NCI-H1930 (cell line): ENCODE measurements at regions not wholly inside any gene's neighbourhood (a gene's known extent, or its start where the extent isn't known, plus 50 kb on each side); places are given as distances from the start of the nearest gene placed in this dataset.

Source experiments
- DNase-seq, 2 experiments: peaks; one replicate each; lab custom pipeline; 2025; lab: John Stamatoyannopoulos, UW

DNA sequence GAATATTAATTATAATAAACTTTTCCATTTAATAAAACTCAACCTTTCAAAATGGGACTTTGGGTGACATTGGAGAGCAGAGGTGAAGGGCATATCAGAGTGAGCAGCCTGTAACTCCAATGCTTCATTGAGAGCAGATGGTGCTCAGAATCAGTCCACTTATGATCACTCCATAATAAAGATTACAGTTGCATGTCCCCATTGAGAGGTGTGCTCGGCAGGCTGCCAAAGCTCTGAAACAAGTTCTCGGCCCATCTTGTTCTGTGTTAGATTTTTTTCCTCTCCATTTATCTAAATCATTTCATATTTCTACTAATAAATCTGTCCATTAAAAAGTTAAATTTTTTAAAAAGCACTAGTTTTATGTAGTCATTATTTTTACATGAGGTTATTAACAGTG is 1786.4 kb upstream of the WWC1 start:
- DNase-seq: no peak

DNA sequence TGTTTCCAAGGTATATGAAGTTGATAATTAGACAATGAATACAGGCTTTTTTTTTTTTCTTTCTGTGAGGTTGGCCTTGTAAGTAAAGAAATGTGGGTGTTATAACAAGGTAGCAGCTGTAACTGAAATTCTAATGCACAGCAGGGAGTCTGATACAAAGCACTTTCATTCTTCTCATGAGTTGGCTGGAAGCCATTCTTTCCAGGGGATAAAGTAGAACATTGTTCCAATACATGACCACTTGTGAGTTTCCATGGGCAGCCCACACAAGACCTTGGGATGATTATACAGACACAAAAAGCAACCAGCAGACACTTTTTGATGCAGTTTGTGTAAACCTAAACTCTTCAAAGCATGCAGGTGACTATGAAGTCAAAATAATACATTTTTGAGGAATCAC is 1785.9 kb upstream of the WWC1 start:
- DNase-seq: no peak

DNA sequence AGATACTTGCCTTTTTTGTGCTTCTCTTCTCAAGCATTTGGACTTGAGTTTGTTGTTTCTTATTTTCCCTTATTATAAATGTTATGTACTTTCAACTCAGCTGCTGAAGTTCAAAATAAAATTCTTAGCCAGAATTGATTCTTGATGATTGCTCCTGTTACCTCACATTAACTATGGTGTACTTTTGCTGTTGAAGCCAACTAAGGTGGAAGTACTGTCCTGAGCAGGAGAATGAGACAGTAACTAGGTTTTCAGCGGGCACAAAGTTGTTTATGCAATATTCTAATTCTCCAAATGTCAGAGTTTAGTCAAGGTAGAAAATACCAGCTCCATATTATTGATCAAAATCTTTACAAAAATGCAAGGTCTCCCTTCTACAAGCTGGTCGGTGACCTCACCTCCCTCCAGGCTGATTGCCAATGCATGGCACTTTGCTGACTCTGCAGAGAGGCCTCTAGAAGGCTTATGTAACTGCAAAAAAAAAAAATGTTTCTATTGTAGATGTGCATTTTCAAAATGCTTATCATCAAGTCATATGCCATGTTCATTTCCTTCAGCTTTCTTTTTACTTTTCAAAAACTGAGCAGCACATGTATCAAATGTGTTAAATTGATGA is 1783.5 kb upstream of the WWC1 start:
- no peak for DNase-seq

DNA sequence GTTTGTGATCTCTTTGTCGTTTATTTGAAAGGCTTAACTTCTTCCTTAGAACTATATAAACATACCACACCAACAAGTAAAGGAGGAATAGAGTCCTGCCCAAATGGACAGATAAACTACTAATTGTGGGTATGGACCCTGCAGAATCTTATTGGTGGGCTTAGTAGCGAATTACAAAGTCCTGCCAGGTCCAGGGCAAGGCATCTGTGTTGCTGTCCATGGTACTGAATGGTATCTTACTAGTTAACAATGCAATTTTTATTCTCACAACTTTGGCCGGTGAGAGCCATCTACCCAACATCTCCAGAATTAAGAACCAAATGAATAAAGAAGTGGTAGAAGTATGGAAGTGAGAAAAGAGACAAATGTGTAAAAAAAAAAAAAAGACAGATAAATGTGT is 1782.4 kb upstream of the WWC1 start:
- DNase-seq: no peak

DNA sequence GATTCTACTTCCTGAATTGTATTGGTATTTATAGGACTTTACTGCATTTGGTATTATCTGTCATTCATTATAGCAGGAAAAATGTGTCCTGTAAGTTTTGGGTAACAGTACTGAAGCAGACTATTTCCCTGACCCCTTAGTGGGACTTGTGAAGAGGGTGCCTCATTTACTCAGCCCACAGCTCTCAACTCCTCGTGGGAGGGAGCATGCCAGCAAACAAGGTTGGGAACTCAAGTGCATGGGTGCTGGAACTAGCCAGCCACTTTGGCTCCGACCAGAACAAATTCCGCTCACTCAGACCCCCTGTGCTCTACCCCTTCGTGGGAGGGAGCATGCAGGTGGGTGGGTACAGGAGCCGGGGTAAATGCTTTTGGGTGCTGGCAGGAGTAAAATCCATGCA is 1773.5 kb upstream of the WWC1 start:
- no peak for DNase-seq

DNA sequence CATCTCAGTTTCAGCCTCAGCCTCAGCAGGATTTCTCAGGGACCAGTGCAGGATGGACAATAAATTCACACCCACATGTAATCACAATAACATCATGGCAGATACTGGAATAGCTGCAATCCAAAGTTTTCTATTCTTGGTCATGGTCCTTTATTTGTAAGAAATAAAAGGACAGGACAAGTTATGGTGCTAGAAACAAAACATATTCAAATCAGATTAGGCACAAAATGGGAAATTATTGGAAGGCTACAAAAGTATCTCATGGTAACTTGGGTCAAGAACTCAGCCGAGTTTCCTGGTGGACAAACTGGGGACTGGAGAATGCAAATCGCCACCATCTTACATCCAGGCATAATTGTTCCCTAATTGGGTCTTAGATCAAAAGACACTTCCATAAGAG is 1768.2 kb upstream of the WWC1 start:
- no peak for DNase-seq

DNA sequence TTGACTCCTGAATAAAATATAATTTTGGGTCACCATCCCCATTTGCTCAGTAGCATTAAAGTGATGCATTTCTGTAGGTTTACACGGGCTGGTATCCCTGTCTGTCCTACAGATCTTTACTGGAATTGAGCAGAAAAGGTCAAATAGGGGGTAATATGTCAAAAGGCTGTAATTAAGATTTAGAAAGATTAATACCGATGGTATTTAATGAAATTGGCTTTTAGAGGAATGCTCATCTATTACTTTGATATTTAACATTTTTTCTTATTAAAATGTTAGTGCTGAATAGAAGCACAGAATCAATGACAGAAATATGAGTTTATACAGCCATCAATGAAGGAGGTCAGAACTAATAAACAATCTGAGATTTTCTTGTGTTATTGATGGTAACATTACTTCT is 1762.2 kb upstream of the WWC1 start:
- DNase-seq: no peak

DNA sequence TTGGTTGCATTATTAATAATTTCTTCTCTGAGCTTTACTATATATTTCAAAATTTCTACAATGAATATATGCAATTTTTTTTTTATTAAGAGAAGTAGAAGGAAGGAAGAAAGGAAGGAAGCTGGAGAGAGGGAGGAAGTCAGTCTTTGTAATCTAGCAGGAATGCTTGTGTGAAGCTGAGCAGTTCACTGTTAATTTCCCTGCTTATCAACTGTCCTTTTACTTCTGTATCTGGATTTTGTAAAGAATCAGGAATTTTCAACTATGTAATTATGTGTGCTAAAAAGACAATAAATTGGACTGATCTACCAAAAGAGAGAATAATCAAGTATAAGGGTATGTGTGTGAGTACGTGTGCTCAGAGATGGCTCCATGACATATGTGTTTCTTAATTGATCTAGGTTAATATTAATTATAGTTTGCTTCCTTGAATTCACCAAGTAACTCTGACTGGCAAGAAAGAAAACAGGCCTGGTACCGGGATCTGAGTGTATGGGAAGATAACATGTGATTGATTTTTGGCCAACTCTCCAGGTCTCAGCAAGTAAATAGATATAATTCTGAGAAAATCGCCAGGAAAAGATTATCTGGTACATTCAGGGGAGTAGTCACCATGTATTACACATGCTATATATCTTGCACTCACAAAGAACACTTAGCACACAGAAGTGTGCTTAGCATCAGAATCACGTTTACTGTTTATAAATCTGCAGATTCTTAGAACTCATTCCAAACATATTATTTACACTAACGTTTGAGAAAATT is 1758.8 kb upstream of the WWC1 start:
- no peak for DNase-seq

DNA sequence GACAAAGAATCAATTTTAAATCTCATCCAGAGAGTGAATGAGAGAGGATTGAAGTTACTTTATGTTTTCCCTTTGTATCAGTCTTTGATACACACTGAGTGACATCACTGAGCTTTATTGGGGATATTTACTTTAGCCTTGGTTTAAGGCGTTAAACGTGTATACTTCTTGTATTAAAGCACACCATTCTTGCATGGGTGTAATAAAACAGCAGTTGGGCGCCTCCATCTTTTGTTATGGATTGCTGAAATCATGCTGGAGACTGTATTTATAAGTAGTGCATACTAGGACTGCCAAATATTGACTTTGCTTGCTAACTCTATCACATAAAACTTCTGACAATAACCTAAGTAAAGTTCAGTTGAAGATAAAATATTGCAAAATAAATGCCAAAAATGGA is 1755.8 kb upstream of the WWC1 start:
- peak; percentile 48 to 74 for DNase-seq

DNA sequence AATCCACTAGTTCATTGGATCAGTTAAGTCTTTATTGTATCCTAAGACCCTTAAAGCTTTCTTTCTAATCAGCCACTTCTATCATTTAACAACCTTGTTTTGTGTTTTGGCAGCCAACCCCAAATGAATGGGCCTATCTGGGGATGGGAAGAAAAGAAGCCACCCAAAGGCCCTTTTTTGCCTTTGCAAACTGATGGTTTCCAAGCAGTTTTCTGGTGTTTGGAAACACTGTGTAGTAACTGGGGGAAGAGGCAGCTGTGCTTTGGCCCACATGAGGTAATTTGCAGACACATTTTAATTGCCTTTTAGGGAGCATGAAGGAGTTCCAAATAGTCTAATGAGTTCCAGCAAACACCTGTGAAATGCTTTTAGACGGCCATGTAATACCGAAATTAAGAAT is 1751.3 kb upstream of the WWC1 start:
- DNase-seq: no peak

DNA sequence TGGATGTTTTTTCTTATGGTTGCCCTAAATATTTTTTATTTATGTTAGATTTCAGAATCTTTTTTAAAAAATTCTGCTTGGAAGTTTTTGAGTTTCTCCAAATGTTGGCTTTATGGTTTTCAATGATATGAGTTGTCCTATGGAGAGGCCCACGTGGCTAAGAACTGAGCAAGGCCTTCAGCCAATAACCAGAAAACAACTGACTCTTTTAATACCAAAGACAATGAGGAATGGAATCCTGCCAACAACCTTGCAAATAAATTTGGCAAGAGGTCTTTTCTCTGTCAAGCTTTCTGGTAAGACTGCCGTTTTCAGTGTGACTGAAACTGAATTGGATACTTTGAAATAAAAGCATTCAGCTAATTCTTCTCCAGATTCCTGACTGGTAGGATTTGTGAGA is 1740.1 kb upstream of the WWC1 start:
- DNase-seq: no peak

DNA sequence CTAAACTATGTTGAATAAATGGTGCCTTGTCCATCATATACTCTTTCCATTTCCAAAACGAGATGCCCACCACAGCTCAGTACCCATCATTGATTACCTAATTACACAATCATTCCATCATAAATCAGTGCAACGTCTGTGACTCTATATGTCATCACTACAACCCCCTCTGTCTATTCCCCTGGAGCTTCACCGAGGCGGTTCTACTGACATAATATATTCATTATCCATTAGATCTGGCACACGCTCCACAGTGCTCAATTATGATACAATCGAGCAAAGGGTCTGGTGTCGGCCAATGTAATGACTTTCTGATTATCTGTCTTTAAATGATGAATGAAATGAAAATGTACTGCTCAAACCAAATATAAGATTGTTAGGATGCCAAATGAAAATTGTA is 1737.7 kb upstream of the WWC1 start:
- peak; percentile 52 to 54 for DNase-seq

DNA sequence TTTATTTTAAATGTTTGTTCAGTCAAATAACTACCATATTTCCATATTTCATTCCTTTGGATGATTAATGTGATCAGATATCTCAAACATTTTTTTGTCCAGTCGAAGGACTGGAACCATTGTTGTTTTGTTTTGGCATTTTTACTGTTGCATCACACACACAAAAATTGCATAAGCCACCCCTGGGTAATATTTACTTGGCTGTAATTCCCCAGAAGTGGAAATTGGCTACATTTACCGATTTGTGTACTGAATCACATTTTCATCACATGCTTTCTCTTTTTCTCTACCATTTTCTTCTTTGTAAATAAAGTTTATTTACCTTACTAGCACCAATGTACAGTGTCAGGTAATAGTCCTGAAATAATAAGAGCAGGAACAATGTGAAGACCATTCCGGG is 1729.7 kb upstream of the WWC1 start:
- DNase-seq: no peak

DNA sequence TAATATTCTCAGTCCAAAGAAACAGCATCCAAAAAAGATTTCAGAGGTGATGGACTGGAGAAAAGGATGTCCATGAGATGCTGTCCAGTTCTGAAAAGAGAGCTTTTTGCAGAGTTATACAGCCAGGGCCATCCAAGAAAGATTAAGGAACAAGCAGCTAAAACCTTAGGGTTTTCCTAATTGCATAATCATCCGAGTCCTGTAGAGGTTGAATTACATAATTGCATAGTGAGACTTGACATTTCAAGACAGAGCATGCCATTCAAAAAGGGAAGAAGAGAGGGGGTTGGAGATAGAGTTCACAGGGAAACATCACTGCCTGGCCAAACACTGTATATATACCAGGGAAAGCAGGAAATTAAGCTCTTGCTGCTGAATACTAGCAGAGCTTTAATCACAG is 1729.2 kb upstream of the WWC1 start:
- no peak for DNase-seq

DNA sequence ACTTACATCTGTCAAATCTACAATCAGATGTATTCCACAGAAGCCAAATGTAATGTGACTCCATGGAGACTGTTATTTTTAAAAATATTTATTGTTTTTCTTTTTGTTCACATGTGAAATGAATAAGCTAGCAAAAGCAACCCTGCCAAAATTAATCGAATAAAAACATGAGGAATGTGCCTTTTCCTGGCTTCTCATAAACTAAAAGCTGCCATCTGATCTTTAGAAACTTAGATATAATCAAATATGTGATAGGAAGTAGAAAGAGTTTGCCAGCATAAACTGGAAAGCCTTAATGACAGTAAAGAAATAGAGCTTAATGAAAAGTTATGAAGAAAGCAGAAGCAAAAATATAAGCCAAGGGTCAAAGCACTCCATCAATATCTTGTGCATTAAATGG is 1724.7 kb upstream of the WWC1 start:
- no peak for DNase-seq

DNA sequence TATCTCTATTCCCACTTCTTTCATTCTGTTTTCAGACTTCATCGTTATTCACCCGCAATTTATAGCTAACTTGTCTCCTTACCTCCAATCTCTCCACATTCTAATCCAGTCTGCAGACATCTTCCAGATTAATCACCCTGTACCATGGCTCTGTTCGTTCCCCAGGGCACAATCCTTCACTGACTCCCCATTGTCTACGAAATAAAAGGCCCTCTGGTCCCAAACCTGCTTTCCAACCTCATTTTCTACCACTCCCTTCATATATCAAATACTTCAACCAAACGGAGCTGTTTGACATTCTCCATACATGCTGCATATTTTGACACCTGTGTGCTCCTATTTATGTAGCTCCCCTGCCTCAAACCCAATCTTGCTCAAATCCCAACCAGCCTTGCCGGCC is 1720.6 kb upstream of the WWC1 start:
- DNase-seq: no peak

DNA sequence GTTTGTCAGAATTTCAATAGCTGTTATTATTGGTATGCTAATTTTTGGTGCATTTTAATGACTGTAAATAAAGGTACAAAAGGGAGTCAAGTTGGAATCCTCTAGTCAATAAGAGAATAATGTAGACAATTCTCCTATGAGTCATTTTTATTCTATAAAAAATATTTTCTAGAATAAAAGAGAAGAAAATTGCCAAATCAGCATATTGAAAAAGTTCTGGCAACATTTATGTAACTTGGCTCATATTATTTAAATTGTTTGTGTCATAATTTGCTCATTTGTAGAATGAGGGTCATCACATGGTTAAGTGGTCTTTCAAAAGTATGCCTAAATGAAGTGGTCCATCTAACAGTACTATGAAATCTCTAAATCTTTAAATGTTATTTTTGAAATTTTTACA is 1719.8 kb upstream of the WWC1 start:
- DNase-seq: no peak

DNA sequence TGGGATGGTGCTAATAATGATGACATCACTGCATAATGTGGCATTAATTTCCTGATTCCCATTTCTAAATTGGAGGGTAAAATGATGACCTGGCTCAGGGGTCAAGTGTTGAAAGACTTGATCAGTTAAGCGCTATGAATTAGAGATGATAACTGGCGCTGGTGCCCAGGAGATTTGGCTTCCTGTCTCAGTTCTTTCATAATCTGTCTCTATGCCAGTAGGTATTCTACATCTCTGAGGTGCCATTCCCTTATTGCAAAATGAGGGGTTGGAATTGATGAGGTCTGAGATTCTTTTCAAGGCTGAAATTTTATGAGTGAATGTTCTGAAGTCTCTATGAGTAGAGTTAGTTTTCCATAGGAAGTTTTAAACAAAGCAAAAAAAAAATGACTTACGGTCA is 1715.1 kb upstream of the WWC1 start:
- no peak for DNase-seq

DNA sequence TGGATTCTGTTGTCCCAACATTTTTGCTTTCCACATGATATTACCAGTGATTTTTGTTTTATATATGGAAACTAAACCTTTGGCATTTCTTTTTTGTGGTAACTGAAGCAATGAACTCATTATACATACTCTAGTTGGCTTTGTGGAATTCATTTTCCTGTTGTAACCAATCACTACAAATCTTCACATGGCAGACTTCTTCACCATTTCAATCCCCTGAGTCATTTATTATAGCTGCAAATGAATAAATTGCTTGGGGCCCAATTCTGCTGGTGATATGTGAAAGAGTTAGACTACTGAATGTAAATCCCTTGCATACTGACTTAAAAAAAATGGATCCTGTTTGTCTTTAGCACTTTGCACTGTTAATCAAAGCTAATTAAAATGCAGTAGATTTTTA is 1709.6 kb upstream of the WWC1 start:
- no peak for DNase-seq

DNA sequence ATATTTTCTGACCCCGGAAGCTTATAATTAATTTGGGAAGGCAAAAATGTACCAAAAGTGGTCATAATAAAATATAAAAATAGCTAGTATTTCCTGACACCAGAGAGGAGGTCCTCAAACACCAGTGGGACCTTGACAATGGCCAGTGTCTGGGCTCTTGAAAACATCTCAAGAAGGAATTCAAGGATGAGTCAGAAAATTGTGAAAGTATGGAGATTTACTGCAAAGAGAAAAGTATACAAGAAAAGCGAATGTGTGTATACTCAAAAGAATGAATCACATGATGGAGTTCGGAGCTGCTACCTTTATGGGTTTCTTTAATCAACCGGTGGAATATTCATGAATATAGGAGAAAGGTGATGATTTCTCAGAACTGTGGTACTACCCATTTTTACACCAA is 1709.0 kb upstream of the WWC1 start:
- DNase-seq: no peak

DNA sequence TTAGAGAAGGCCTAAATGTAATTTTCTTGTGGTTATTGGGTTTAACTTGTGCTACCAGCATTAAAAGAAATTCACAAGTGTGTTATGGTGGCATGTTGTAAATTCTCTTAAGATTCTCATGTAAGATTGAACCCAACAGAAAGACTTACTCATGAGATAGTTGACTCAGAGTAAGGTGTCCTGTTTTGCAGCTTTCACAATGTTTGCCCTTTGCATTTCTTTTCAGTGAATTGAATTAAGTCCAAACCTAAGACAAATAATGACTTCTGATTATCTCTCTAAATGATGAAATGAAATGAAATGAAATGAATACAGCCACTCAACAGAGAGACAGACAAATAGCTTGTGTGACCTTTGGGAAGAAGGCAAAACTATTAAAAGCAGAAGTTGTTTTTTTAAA is 1696.9 kb upstream of the WWC1 start:
- DNase-seq: no peak

DNA sequence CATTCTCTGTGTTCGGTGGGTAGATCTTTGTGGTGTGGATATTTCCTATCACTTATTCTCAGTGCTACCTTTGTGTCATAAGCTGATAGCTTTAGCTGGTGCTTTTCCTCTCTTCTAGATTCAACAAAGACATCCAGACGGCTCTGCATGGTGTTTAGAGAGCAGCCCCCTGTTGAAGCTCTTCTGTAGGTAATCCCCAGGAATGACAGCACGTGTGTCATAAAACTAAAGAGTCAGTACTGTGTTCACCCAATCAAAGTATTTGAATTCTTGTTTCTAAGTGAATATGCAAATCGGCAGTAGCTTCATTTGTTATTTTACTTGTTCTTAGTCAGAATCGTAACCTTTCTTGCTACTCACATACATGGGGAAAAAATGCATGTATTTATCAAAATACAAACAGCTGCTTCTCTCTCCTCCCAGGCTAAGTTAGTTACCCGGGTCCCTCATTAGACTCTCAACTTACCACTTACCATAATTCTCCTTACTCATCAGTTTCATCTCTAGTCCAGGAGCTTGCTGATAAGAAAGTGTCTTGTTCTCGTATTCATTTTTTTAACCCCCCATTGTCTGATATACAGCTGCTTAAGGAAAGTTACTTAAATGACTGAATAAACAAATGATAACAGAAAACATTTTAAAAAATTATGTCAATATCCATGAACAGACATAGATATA is 1696.0 kb upstream of the WWC1 start:
- no peak for DNase-seq

DNA sequence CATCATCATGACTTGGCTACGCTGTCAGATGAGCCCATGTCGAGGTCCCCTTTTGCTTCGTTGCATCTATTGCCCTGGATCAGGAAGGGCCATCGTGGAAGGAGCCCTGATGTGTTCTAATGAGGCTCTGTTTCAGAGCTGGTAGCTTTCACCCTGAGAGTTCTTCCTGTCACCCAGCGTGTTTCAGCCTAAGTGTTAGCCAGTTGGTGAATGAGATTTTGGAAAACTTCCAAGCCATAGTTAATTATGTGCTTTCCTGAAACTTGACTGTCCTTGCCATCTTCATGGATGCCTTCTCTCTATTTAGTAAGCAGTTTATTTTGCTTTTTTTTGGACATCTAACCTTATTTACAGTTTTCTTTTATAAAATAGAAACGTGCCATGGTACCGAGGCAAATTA is 1695.4 kb upstream of the WWC1 start:
- no peak for DNase-seq

DNA sequence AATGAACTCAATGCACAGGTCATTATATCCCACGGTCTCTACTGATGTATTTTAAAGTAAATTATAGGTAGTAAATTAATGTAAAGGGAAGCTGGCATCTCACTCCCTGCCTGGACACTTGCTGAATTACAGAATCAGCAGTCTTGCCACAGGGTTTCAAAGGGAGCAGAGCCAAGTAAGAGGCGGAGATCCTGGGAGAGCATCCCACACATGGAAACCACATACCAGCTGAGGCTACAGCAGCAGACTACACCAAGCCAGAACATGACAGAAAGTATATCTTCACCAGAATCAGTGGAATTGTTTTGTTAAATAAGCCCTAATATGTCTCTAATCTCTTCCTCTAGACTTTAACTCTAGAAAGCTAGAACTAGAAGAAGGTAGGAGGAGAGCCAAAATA is 1689.2 kb upstream of the WWC1 start:
- DNase-seq: no peak
